ENCODE measurements at regions not wholly inside any gene's neighbourhood (a gene's known extent, or its start where the extent isn't known, plus 50 kb on each side); places are given as distances from the start of the nearest gene placed in this dataset.

DNA sequence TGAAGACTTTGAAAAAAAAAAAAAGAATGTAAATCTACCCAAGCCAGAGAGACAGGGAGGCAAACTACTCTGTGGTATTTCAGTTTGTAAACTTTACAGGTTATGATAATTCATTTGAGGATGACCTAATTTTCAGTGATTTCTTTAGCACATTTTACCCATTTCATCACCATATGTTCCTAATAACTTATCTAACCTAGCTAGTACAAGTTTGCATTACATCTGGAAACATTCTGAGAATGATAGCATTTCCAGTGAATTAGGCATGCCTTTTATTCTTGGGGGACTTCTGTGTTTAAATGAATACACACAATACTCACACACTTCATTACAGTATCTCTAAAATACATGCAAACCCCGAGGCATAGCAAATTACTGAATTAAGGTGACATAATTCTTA, 1055.5 kb downstream of the PCDH18 start:
- Mint-ChIP-seq H3K27me3 (ENCODE audit: low read depth, poor library complexity) (no peaks in the 10 kb centered on the region), H3K4me1 (no peaks in the 10 kb centered on the region), H3K36me3 (ENCODE audit: low read depth) (no peaks in the 10 kb centered on the region), H3K4me3 (no peak overlapping the region), H3K27ac (no peak overlapping the region), H3K9me3 (no peaks in the 10 kb centered on the region)
- TF ChIP-seq CTCF (IDR thresholded peaks at IDR 0.05), result no peak
- DNase-seq, result no peak

DNA sequence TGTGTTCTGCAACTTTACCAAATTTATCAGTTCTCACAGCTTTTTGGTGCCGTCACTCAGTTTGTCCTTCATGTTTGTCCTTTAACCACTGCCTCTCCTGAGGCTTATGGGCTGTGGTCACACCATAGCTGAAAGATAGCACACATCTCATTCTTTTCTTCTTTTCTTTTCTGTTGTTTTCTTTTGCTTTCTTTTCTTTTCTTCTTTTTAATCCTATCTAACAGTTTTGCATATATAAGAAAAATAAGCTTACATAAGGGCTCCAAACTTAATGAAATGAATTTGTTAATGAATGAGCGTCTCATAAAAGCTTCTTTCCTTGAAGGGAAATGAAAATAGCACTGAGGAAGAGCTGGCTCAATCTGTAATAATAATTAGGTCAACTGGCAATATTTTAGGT, 1061.2 kb downstream of the PCDH18 start:
- Mint-ChIP-seq H3K27ac (no peak overlapping the region), H3K36me3 (ENCODE audit: low read depth) (no peaks in the 10 kb centered on the region), H3K9me3 (peaks cover 14% of the 10 kb centered on the region), H3K4me3 (no peak overlapping the region), H3K4me1 (no peaks in the 10 kb centered on the region), H3K27me3 (ENCODE audit: low read depth, poor library complexity) (no peaks in the 10 kb centered on the region)
- no peak for TF ChIP-seq CTCF (IDR thresholded peaks at IDR 0.05)
- DNase-seq, result no peak

DNA sequence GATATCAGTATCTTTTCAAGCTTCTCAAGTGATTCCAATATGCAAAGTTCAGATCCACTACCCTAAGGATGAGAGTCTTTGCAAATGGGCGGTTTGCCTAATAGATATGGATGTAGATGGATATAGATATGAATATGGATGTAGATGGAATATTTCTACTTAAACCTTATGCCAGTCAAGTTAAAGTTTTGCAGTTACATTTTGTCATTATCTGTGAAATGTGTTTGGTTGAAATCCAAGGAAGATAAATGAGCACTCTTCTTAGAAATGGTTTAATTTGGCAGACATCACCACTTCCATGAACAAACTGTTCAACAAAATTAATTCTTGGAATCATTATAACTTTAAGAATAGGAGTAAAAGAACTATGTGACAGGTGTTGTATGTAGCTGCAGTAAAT, 1066.6 kb downstream of the PCDH18 start:
- Mint-ChIP-seq H3K36me3 (ENCODE audit: low read depth) (no peaks in the 10 kb centered on the region), H3K9me3 (peaks cover 14% of the 10 kb centered on the region), H3K27ac (no peak overlapping the region), H3K4me3 (no peak overlapping the region), H3K27me3 (ENCODE audit: low read depth, poor library complexity) (no peaks in the 10 kb centered on the region), H3K4me1 (no peaks in the 10 kb centered on the region)
- DNase-seq, result no peak
- TF ChIP-seq CTCF (IDR thresholded peaks at IDR 0.05), result no peak

DNA sequence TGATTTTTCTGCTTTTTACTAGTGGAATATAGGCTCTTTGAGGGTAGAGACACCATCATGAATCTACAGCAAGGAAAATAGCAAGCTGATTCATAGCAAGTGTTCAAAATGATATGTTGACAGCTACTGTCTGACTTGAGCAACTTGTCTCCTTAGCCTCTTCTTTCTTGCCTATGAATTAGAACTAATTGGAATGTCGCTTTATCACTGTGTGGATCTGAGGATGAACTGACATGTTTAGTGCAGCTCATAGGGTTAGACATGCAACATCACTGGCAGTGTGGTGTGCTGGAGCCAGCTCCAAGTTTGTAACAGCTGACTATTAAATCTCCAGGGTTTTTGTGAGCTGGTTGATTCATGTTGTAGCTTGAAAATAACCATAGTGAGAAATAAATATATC, 1068.4 kb downstream of the PCDH18 start:
- DNase-seq, result no peak
- no peaks in the 10 kb centered on the region for H3K4me1 Mint-ChIP-seq
- TF ChIP-seq CTCF (IDR thresholded peaks at IDR 0.05), result no peak
- H3K36me3 Mint-ChIP-seq (ENCODE audit: low read depth), result no peaks in the 10 kb centered on the region
- peaks cover 10% of the 10 kb centered on the region for H3K9me3 Mint-ChIP-seq
- no peak overlapping the region for H3K4me3 Mint-ChIP-seq
- no peaks in the 10 kb centered on the region for H3K27me3 Mint-ChIP-seq (ENCODE audit: low read depth, poor library complexity)
- no peak overlapping the region for H3K27ac Mint-ChIP-seq

- H3K27me3 Mint-ChIP-seq (ENCODE audit: low read depth, poor library complexity), result no peaks in the 10 kb centered on the region
- no peaks in the 10 kb centered on the region for H3K9me3 Mint-ChIP-seq
- no peak overlapping the region for H3K27ac Mint-ChIP-seq
- no peak overlapping the region for H3K4me3 Mint-ChIP-seq
- TF ChIP-seq CTCF (IDR thresholded peaks at IDR 0.05), result no peak
- H3K36me3 Mint-ChIP-seq (ENCODE audit: low read depth), result no peaks in the 10 kb centered on the region
- DNase-seq, result no peak
- H3K4me1 Mint-ChIP-seq, result no peaks in the 10 kb centered on the region
Observed at GRCh38 chr4:136461533-136461932, 1070.8 kb downstream of the PCDH18 start.

DNA sequence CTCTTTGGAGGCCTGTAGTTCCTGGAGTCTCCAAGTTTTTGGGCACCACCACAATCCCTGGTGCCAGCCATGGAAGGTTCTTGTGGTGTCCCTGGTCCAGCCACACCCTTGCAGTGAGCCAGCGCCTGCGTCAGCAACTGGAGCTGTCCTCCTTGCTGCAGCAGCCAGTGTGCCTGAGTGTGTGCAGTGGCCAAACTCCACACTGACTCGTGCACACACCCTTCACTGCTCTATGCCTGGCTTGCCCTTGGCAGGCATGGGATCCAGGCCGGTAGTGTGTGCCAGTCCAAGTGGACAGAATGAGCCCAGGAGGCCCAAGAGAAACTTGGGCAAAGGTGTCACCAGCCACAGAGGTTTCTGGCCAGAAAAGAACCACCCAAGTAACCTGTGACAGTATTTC, 1074.0 kb downstream of the PCDH18 start:
- Mint-ChIP-seq H3K36me3 (ENCODE audit: low read depth) (no peaks in the 10 kb centered on the region), H3K9me3 (no peaks in the 10 kb centered on the region), H3K27me3 (ENCODE audit: low read depth, poor library complexity) (no peaks in the 10 kb centered on the region), H3K4me3 (no peak overlapping the region), H3K27ac (no peak overlapping the region), H3K4me1 (no peaks in the 10 kb centered on the region)
- no peak for DNase-seq
- TF ChIP-seq CTCF (IDR thresholded peaks at IDR 0.05), result no peak

All from nephron progenitor cell (in vitro differentiated cells).